Transverse colon (tissue), 3 donors: ENCODE measurements at regions not wholly inside any gene's neighbourhood (a gene's known extent, or its start where the extent isn't known, plus 50 kb on each side); places are given as distances from the start of the nearest gene placed in this dataset.

Experiments used
- CTCF ChIP-seq, 5 experiments: fragments of 200-600 bp in 3 of 5; fragments of 450-650 bp in 2 of 5; sonication (generic) in 3 of 5; IDR thresholded peaks; 1 replicate in 2 of 5; 2 replicates in 3 of 5; pipeline ENCODE4 v1.5.1; 2016 to 2017; ENCODE audit warnings: antibody characterized with exemption in 5 of 5, inconsistent platforms in 3 of 5, mild to moderate bottlenecking in 2 of 5, moderate library complexity in 1 of 5
- EP300 ChIP-seq: sonication (generic); formaldehyde crosslinking; IDR thresholded peaks from one replicate; pipeline ENCODE4 v1.6.1; 2017; ENCODE audit warnings: antibody characterized with exemption, low read depth

- TF ChIP-seq CTCF (IDR thresholded peaks at IDR 0.05) (no peak), EP300 (no peak)
Measured at GRCh38 chr13:76229281-76229680, 593.2 kb downstream of the LMO7 start.
